ENCODE measurements at regions not wholly inside any gene's neighbourhood (a gene's known extent, or its start where the extent isn't known, plus 50 kb on each side); places are given as distances from the start of the nearest gene placed in this dataset.

DNA sequence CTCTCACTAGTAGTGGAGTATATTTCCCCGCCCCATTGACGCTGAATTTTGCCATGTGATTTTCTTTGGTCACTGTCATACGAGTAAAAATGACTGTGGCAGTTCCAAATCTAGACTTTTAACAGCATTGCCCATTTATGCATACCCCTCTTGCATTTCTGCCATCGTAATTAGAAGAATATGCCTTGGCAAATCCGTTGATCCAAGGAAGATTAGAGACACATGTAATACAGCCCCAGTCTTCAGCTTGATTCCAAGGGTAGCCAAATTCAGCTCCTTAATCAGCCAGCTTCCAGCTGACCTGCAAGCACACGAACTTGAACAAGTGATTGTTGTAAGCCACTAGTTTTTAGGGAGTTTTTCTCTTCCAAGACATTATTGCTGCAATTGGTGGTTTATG lies 290.3 kb upstream of the ADAMTS5 start:
- Histone ChIP-seq H3K9me3 (ENCODE audit: low read length) (peaks cover 35% of the 10 kb centered on the region), H3K4me1 (ENCODE audit: low read length) (no peaks in the 10 kb centered on the region), H2AFZ (ENCODE audit: low read length) (no peak overlapping the region), H3K9ac (ENCODE audit: low read length) (no peak overlapping the region), H3K79me2 (ENCODE audit: low read length) (no peaks in the 10 kb centered on the region), H3K36me3 (ENCODE audit: insufficient read depth, low read length) (no peaks in the 10 kb centered on the region), H3K4me2 (ENCODE audit: low read depth, low read length, poor library complexity, severe bottlenecking) (no peak overlapping the region), H3K9me2 (replicated peaks; ENCODE audit: insufficient read depth, low read length) (no peaks in the 10 kb centered on the region), H4K20me1 (ENCODE audit: insufficient read depth, low read depth, low read length) (no peaks in the 10 kb centered on the region), H3K27me3 (ENCODE audit: low read length) (no peaks in the 10 kb centered on the region), H3K4me3 (ENCODE audit: low read length) (no peak overlapping the region), H3K27ac (ENCODE audit: low read length) (no peak overlapping the region)
- DNase-seq = no peak

DNA sequence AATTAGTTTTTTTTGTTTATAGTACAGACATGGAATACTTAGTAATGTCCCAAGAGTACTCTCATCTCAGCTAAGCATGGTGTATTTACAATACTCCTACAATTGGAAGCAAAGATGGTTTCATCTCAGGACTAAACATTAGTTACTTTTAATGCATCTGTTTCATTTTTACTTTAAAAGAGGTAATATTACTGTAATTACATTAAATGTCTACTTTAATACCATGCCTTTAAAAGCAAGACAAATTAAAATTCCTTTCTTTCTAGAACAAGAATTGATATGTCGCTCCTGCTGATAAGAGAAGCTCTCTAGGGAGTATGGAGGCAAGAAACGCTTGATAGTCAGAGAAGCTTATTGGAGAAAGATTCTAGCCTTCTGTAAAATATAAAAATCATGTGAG lies 284.9 kb upstream of the ADAMTS5 start:
- H3K4me2 ChIP-seq (ENCODE audit: low read depth, low read length, poor library complexity, severe bottlenecking) = no peak overlapping the region
- H3K4me1 ChIP-seq (ENCODE audit: low read length) = no peaks in the 10 kb centered on the region
- H3K9me2 ChIP-seq (replicated peaks; ENCODE audit: insufficient read depth, low read length) = 0 out of 2 replicates have a peak, but pooled peaks cover 4% of the 10 kb centered on the region
- H3K27me3 ChIP-seq (ENCODE audit: low read length) = no peaks in the 10 kb centered on the region
- H3K9ac ChIP-seq (ENCODE audit: low read length) = no peak overlapping the region
- H3K4me3 ChIP-seq (ENCODE audit: low read length) = no peak overlapping the region
- no peak overlapping the region for H2AFZ ChIP-seq (ENCODE audit: low read length)
- no peaks in the 10 kb centered on the region for H3K79me2 ChIP-seq (ENCODE audit: low read length)
- H3K36me3 ChIP-seq (ENCODE audit: insufficient read depth, low read length) = no peaks in the 10 kb centered on the region
- no peak for DNase-seq
- H3K27ac ChIP-seq (ENCODE audit: low read length) = no peak overlapping the region
- no peaks in the 10 kb centered on the region for H4K20me1 ChIP-seq (ENCODE audit: insufficient read depth, low read depth, low read length)
- H3K9me3 ChIP-seq (ENCODE audit: low read length) = peaks cover 27% of the 10 kb centered on the region

GRCh38 chr21:27250366-27250765 lies 283.5 kb upstream of the ADAMTS5 start:
- no peak for DNase-seq
- H3K4me2 ChIP-seq (ENCODE audit: low read depth, low read length, poor library complexity, severe bottlenecking) = no peak overlapping the region
- H3K4me3 ChIP-seq (ENCODE audit: low read length) = no peak overlapping the region
- no peaks in the 10 kb centered on the region for H3K36me3 ChIP-seq (ENCODE audit: insufficient read depth, low read length)
- H2AFZ ChIP-seq (ENCODE audit: low read length) = no peak overlapping the region
- no peaks in the 10 kb centered on the region for H3K79me2 ChIP-seq (ENCODE audit: low read length)
- H3K9ac ChIP-seq (ENCODE audit: low read length) = no peak overlapping the region
- H3K4me1 ChIP-seq (ENCODE audit: low read length) = no peaks in the 10 kb centered on the region
- peaks cover 24% of the 10 kb centered on the region for H3K9me3 ChIP-seq (ENCODE audit: low read length)
- 0 out of 2 replicates have a peak, but pooled peaks cover 4% of the 10 kb centered on the region for H3K9me2 ChIP-seq (replicated peaks; ENCODE audit: insufficient read depth, low read length)
- H3K27ac ChIP-seq (ENCODE audit: low read length) = no peak overlapping the region
- no peaks in the 10 kb centered on the region for H3K27me3 ChIP-seq (ENCODE audit: low read length)
- no peaks in the 10 kb centered on the region for H4K20me1 ChIP-seq (ENCODE audit: insufficient read depth, low read depth, low read length)

DNA sequence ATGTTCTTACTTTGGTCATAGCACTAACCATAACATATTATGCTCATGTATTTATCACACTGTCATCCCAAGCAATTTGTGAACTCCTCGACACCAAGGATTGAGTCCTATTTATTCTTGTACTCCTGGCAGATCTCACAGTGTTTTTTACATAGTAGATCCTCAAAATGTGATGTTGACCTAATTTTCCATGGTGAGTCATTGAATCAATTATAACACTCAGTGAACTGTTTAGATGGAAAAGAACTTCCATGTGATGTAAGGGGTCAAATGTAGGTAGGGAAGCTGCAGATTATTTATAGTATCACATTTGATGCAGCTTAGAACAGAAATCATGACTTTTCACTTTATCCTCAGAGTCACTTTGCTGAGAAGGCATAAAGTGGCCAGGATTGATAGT lies 281.9 kb upstream of the ADAMTS5 start:
- H3K4me2 ChIP-seq (ENCODE audit: low read depth, low read length, poor library complexity, severe bottlenecking) = no peak overlapping the region
- H3K4me1 ChIP-seq (ENCODE audit: low read length) = no peaks in the 10 kb centered on the region
- DNase-seq = no peak
- H4K20me1 ChIP-seq (ENCODE audit: insufficient read depth, low read depth, low read length) = no peaks in the 10 kb centered on the region
- H3K27ac ChIP-seq (ENCODE audit: low read length) = no peak overlapping the region
- H3K9me2 ChIP-seq (replicated peaks; ENCODE audit: insufficient read depth, low read length) = 0 out of 2 replicates have a peak, but pooled peaks cover 4% of the 10 kb centered on the region
- no peak overlapping the region for H3K4me3 ChIP-seq (ENCODE audit: low read length)
- no peak overlapping the region for H3K9ac ChIP-seq (ENCODE audit: low read length)
- H3K79me2 ChIP-seq (ENCODE audit: low read length) = no peaks in the 10 kb centered on the region
- no peaks in the 10 kb centered on the region for H3K36me3 ChIP-seq (ENCODE audit: insufficient read depth, low read length)
- no peaks in the 10 kb centered on the region for H3K27me3 ChIP-seq (ENCODE audit: low read length)
- H2AFZ ChIP-seq (ENCODE audit: low read length) = no peak overlapping the region
- peaks cover 22% of the 10 kb centered on the region for H3K9me3 ChIP-seq (ENCODE audit: low read length)

GRCh38 chr21:27246741-27247140 lies 279.9 kb upstream of the ADAMTS5 start:
- DNase-seq = no peak
- Histone ChIP-seq H3K79me2 (ENCODE audit: low read length) (no peaks in the 10 kb centered on the region), H3K9ac (ENCODE audit: low read length) (no peak overlapping the region), H4K20me1 (ENCODE audit: insufficient read depth, low read depth, low read length) (no peaks in the 10 kb centered on the region), H3K9me3 (ENCODE audit: low read length) (peaks cover 32% of the 10 kb centered on the region), H3K36me3 (ENCODE audit: insufficient read depth, low read length) (no peaks in the 10 kb centered on the region), H3K4me3 (ENCODE audit: low read length) (no peak overlapping the region), H3K4me1 (ENCODE audit: low read length) (no peaks in the 10 kb centered on the region), H3K9me2 (replicated peaks; ENCODE audit: insufficient read depth, low read length) (0 out of 2 replicates have a peak, but pooled peaks cover under 1% of the 10 kb centered on the region), H2AFZ (ENCODE audit: low read length) (no peak overlapping the region), H3K4me2 (ENCODE audit: low read depth, low read length, poor library complexity, severe bottlenecking) (no peak overlapping the region), H3K27me3 (ENCODE audit: low read length) (no peaks in the 10 kb centered on the region), H3K27ac (ENCODE audit: low read length) (no peak overlapping the region)

- Histone ChIP-seq H3K27me3 (ENCODE audit: low read length) (no peaks in the 10 kb centered on the region), H3K9me3 (ENCODE audit: low read length) (peaks cover 41% of the 10 kb centered on the region), H3K9me2 (replicated peaks; ENCODE audit: insufficient read depth, low read length) (no peaks in the 10 kb centered on the region), H3K4me1 (ENCODE audit: low read length) (no peaks in the 10 kb centered on the region), H3K9ac (ENCODE audit: low read length) (no peak overlapping the region), H3K36me3 (ENCODE audit: insufficient read depth, low read length) (no peaks in the 10 kb centered on the region), H3K79me2 (ENCODE audit: low read length) (no peaks in the 10 kb centered on the region), H3K4me3 (ENCODE audit: low read length) (no peak overlapping the region), H2AFZ (ENCODE audit: low read length) (no peak overlapping the region), H3K27ac (ENCODE audit: low read length) (no peak overlapping the region), H4K20me1 (ENCODE audit: insufficient read depth, low read depth, low read length) (no peaks in the 10 kb centered on the region), H3K4me2 (ENCODE audit: low read depth, low read length, poor library complexity, severe bottlenecking) (no peak overlapping the region)
- DNase-seq = no peak
Observed at GRCh38 chr21:27244776-27245175, 277.9 kb upstream of the ADAMTS5 start.

DNA sequence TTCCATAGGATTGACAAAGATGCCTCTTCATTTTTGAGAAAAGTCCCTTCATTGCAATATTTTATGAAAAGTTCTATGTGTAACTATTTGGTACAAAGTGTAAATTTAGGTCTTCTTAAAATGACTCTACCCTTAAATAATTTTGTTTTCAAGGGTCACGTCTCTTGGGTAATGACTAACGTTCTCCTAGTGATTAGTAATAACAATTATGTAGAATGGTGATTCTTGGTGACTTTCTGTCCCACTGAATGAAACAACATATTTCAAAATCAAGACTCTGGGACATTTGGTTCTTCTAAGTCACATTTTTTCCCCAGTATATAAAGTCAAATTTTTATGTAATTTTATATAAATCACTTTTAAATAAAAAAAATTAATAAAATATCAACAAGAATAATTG lies 277.5 kb upstream of the ADAMTS5 start:
- H3K4me2 ChIP-seq (ENCODE audit: low read depth, low read length, poor library complexity, severe bottlenecking) = no peak overlapping the region
- no peak overlapping the region for H3K27ac ChIP-seq (ENCODE audit: low read length)
- no peaks in the 10 kb centered on the region for H4K20me1 ChIP-seq (ENCODE audit: insufficient read depth, low read depth, low read length)
- no peak for DNase-seq
- no peak overlapping the region for H3K9ac ChIP-seq (ENCODE audit: low read length)
- H3K27me3 ChIP-seq (ENCODE audit: low read length) = no peaks in the 10 kb centered on the region
- no peak overlapping the region for H2AFZ ChIP-seq (ENCODE audit: low read length)
- H3K4me1 ChIP-seq (ENCODE audit: low read length) = no peaks in the 10 kb centered on the region
- H3K9me3 ChIP-seq (ENCODE audit: low read length) = peaks cover 46% of the 10 kb centered on the region
- H3K36me3 ChIP-seq (ENCODE audit: insufficient read depth, low read length) = no peaks in the 10 kb centered on the region
- no peaks in the 10 kb centered on the region for H3K79me2 ChIP-seq (ENCODE audit: low read length)
- no peak overlapping the region for H3K4me3 ChIP-seq (ENCODE audit: low read length)
- H3K9me2 ChIP-seq (replicated peaks; ENCODE audit: insufficient read depth, low read length) = no peaks in the 10 kb centered on the region

DNA sequence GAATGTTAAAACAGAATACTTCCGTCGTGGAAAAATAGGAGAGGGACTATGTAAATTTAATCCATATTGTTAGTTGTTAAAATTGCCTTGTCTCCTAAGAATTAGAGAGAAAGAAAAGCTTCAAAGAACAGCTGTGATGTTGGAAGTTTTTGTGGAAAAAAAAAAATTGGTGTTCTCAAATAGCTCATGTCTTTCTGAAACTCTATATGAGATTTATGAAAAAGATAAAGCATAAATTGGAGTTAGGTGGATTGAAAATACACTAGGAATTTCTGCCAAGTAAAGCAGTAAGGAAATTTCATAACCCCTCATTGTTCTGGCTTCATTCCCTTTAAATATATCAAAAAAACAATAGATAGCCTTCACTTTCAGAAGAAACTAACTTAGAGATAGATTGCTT lies 274.0 kb upstream of the ADAMTS5 start:
- no peaks in the 10 kb centered on the region for H3K79me2 ChIP-seq (ENCODE audit: low read length)
- no peak overlapping the region for H3K27ac ChIP-seq (ENCODE audit: low read length)
- peaks cover 50% of the 10 kb centered on the region for H3K9me3 ChIP-seq (ENCODE audit: low read length)
- no peak for DNase-seq
- H3K4me3 ChIP-seq (ENCODE audit: low read length) = no peak overlapping the region
- no peaks in the 10 kb centered on the region for H3K4me1 ChIP-seq (ENCODE audit: low read length)
- no peaks in the 10 kb centered on the region for H3K36me3 ChIP-seq (ENCODE audit: insufficient read depth, low read length)
- no peak overlapping the region for H2AFZ ChIP-seq (ENCODE audit: low read length)
- no peaks in the 10 kb centered on the region for H3K9me2 ChIP-seq (replicated peaks; ENCODE audit: insufficient read depth, low read length)
- no peak overlapping the region for H3K4me2 ChIP-seq (ENCODE audit: low read depth, low read length, poor library complexity, severe bottlenecking)
- H4K20me1 ChIP-seq (ENCODE audit: insufficient read depth, low read depth, low read length) = no peaks in the 10 kb centered on the region
- no peaks in the 10 kb centered on the region for H3K27me3 ChIP-seq (ENCODE audit: low read length)
- H3K9ac ChIP-seq (ENCODE audit: low read length) = no peak overlapping the region
